ENCODE measurements at regions not wholly inside any gene's neighbourhood (a gene's known extent, or its start where the extent isn't known, plus 50 kb on each side); places are given as distances from the start of the nearest gene placed in this dataset.

DNA sequence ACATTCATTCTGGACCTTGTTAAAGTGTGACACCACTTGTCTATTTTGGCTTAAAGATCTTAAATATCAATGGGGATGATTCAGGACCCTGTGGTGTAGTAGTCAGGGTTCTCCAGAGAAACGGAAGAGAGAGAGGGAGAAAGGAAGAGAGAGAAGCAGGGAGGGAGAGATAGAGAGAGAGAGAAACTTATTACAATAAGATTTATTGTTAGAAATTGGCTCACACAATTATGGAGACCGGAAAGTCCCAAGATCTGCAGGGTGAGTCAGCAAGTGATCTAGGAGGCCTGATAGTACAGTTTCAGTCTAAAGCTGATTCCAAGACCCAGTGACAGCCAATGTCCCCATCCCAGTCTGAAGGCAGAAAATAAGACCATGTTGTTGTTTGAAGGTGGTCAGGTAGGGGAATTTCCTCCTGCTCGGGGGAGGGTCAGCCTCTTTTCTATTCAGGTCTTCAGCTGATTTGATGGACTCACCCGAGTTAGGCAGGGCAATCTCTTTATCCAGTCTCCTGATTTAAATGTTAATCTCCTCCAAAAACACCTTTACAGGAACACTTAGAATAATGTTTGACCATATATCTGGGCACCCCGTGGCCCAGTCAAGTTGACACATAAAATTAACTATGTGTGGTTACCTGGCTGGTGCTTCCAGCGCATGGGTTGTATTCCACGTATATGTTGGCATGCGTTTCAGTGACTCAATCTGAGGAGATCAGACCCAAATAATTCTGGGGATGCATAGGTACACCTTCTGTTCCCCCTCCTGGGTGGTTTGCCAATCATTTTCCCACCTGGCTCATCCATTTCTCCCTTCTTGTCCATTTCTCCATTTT is 1350.5 kb downstream of the TBC1D22A start:
- DNase-seq, result no peak

- DNase-seq, result no peak
Measured at GRCh38 chr22:48106715-48107259, 1344.3 kb downstream of the TBC1D22A start.

- no peak for DNase-seq
Measured at GRCh38 chr22:48106215-48106614, 1343.8 kb downstream of the TBC1D22A start.

GRCh38 chr22:48105259-48105658 is 1342.8 kb downstream of the TBC1D22A start:
- DNase-seq, result no peak

- no peak for DNase-seq
Measured at GRCh38 chr22:48104766-48105165, 1342.3 kb downstream of the TBC1D22A start.

- DNase-seq, result no peak
Measured at GRCh38 chr22:48104102-48104738, 1341.8 kb downstream of the TBC1D22A start.

DNA sequence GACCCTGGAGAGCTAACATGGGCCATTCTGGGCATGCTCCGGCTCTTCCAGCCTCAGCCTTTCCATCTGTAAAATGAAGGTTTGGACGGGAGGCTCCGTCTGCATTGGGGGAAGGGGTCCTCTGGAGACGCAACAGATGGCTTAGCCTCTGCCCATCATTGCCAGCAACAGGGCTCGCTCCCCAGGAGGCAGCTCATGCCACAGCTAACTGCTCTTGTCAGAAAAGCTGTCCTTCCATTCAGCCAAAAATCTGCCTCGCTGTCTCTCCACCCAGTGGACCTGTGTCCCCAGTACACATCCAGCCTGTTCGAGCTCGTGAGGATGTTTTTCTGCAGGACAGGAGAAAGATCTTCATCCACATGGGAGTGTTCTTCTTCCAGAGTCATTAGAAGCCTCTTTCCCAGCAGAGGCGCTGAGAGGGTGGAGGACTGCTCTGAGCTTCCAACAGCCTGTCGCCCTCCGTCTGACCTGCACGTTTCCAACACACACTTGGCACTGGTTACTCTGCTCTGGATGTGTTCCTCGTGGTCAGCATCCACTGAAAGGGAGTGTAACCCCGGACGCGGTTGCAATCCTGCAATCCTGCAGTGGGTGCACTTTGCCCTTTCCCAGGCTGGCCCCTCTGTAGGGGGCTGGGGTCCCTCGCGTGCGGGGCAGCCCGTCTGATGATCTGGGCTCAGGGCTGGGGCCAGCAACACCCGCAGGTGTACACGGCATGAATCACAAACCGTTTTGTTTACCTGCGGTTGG is 1340.9 kb downstream of the TBC1D22A start:
- DNase-seq, result no peak

- no peak for DNase-seq
Measured at GRCh38 chr22:48102581-48102980, 1340.1 kb downstream of the TBC1D22A start.

- no peak for DNase-seq
Measured at GRCh38 chr22:48101704-48102103, 1339.3 kb downstream of the TBC1D22A start.

GRCh38 chr22:48100685-48101417 is 1338.4 kb downstream of the TBC1D22A start:
- no peak for DNase-seq

DNA sequence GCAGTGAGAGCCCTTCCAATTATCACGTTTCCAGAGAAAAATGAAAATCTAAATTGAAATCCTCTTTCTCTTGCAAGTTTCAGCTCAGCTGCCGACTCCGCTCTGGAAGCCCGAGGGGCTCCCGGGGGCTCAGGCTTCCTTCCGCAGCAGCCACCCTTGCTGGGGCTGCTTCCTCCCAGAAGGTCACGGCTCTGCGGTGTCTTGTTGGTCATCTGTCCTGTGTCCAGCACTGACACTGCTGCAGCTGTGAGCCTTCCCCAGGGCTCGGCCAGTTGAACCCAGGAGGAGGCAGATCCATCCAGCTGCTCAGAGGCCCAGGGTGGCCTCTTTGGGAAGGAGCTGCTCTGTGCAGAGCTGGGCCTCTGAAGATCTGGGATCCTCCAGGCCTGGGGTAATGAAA is 1337.2 kb downstream of the TBC1D22A start:
- no peak for DNase-seq

- no peak for DNase-seq
Measured at GRCh38 chr22:48099251-48099650, 1336.8 kb downstream of the TBC1D22A start.

DNA sequence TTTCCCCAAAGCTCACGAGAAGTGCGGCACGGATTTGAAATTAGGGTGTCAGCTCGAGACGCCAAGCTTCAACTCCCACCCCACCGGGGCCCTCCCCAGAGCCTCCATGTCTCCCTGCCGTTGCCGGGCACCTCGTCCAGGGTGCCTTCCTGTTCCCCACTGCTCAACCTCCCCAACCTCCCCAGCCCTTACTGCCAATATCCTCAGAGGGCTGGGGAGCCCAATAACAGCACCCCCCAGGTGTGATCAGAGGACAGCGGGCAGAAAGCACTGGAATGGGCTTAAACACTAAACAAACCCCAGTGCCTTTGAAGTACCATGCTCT is 1336.4 kb downstream of the TBC1D22A start:
- DNase-seq, result no peak

GRCh38 chr22:48098243-48098920 is 1335.9 kb downstream of the TBC1D22A start:
- DNase-seq, result no peak

DNA sequence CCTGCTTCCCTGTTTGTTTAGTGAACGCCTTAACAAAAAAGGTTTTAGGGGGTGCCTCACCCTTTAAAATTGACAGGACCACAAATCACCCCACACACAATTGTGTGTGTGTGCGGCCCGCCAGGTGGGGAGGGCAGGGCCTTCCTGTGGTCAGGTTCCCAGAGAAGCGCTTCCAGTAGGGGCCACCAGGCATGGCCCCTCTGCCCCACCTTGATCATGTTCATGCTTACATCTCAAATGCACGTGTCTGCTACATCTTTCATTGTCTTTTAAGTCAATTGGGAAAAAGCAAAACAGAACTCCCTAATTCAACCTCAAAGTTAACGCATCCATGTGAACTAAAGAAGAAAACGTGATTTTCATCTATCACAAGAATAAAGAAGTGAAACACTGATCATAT is 1335.3 kb downstream of the TBC1D22A start:
- DNase-seq, result no peak

GRCh38 chr22:48096851-48097665 is 1334.6 kb downstream of the TBC1D22A start:
- no peak for DNase-seq

GRCh38 chr22:48096411-48096810 is 1334.0 kb downstream of the TBC1D22A start:
- DNase-seq, result no peak

DNA sequence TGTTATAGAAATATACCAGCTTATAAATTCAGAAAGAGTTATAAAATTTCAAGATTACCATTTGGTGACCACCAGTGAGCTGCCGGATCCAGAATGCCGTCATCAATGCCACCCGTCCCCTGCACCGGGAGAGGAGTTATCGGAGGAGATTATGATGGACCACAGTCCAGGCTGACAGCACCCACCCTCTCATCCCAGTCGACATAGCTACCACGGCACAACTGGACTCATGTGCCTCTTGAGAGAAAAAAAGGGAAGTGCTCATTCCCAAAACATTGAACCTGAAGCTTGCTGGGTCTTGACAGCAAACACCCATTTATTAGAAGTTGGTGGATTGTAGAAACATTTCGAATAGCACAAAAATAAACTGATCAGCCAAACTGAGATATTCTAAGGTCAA is 1331.5 kb downstream of the TBC1D22A start:
- DNase-seq, result no peak

GRCh38 chr22:48092866-48093265 is 1330.4 kb downstream of the TBC1D22A start:
- no peak for DNase-seq

DNA sequence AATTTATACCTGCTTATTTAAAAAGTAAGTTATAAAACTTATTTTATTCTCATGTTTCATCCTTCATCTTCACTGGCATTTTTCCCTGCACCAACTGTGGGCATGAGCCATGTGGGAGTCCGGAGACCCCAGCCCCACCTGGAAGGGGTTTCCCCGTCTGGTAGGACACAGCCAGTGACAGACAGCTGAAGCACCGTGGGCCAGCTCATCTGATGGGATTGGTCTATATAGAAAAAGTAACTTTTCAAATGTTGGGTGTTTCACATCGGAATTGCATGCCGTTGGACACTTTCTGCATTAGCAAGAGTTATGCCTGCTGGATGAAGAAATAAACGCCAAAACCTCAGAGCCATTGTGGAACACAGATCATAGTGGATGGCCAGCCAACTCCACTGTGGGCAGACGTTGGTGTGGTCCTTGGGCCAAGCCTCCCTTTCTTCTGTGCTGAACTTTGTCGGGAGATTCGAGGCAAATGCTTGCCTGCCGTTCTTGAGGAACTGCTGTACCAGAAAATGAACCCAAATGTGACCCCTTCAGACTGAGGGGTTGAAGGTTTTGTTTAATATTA is 1329.3 kb downstream of the TBC1D22A start:
- no peak for DNase-seq
